ENCODE measurements at regions not wholly inside any gene's neighbourhood (a gene's known extent, or its start where the extent isn't known, plus 50 kb on each side); places are given as distances from the start of the nearest gene placed in this dataset.

- TF ChIP-seq CTCF (IDR thresholded peaks at IDR 0.05; ENCODE audit: low read depth, low read length) (no peak), EZH2phosphoT487 (IDR thresholded peaks at IDR 0.05; ENCODE audit: low read depth) (no peak)
Observed at GRCh38 chr3:197356275-197356674, 57.9 kb upstream of the DLG1 start.
